Keratinocyte (primary cell): ENCODE measurements at regions not wholly inside any gene's neighbourhood (a gene's known extent, or its start where the extent isn't known, plus 50 kb on each side); places are given as distances from the start of the nearest gene placed in this dataset.

Source experiments
- DNase-seq: peaks from one replicate; pipeline ENCODE4 v3.0.0-alpha.2; 2011; ENCODE audit warnings: low read depth, missing footprints, low spot score
- FAIRE-seq: peaks from 2 replicates; lab custom pipeline; 2011; peaks lifted over from hg19 to GRCh38; lab: Jason Lieb, UNC
- H2AFZ ChIP-seq: 2 replicates; pipeline ENCODE4 v1.6.0; 2012; ENCODE audit warnings: low read length, control low read depth, inconsistent platforms; ENCODE audit not compliant: control insufficient read depth
- H3K27ac ChIP-seq: 2 replicates; pipeline ENCODE4 v1.5.1; 2011; ENCODE audit warnings: low read length; ENCODE audit not compliant: control insufficient read depth, insufficient read depth
- H3K27me3 ChIP-seq: 3 replicates; pipeline ENCODE4 v1.6.0; 2011; ENCODE audit warnings: low read length; ENCODE audit not compliant: control insufficient read depth, insufficient read depth; ENCODE audit errors: extremely low read depth
- H3K36me3 ChIP-seq, 2 experiments: 2 replicates in 1 of 2; 3 replicates in 1 of 2; pipeline ENCODE4 v1.5.1; 2011; ENCODE audit warnings: low read length in 2 of 2, mild to moderate bottlenecking in 1 of 2; ENCODE audit not compliant: control insufficient read depth in 2 of 2, insufficient read depth in 2 of 2; ENCODE audit errors: extremely low read depth in 1 of 2
- H3K4me1 ChIP-seq: 3 replicates; pipeline ENCODE4 v1.5.1; 2011; ENCODE audit warnings: low read length; ENCODE audit not compliant: control insufficient read depth, insufficient read depth; ENCODE audit errors: extremely low read depth
- H3K4me2 ChIP-seq: 3 replicates; pipeline ENCODE4 v1.6.0; 2011; ENCODE audit warnings: low read depth, low read length; ENCODE audit not compliant: control insufficient read depth, insufficient read depth; ENCODE audit errors: extremely low read depth
- H3K4me3 ChIP-seq, 3 experiments: fragments of 200-600 bp in 1 of 3; sonication (generic) in 1 of 3; 2 replicates in 2 of 3; 3 replicates in 1 of 3; pipeline ENCODE4 v1.5.1; 2011 to 2016; ENCODE audit warnings: low read length in 3 of 3, mild to moderate bottlenecking in 3 of 3, control low read depth in 2 of 3, inconsistent platforms in 1 of 3, low read depth in 1 of 3, mixed read lengths in 1 of 3, mixed run types in 1 of 3, moderate library complexity in 1 of 3; ENCODE audit not compliant: control insufficient read depth in 2 of 3, insufficient read depth in 2 of 3; ENCODE audit errors: extremely low read depth in 1 of 3
- H3K79me2 ChIP-seq: 2 replicates; pipeline ENCODE4 v1.6.0; 2012; ENCODE audit warnings: low read length; ENCODE audit not compliant: control insufficient read depth, insufficient read depth
- H3K9ac ChIP-seq: 3 replicates; pipeline ENCODE4 v1.6.0; 2011; ENCODE audit warnings: low read length; ENCODE audit not compliant: control insufficient read depth, insufficient read depth; ENCODE audit errors: extremely low read depth
- H3K9me1 ChIP-seq: 3 replicates; pipeline ENCODE4 v1.6.0; 2011; ENCODE audit warnings: low read length; ENCODE audit not compliant: control insufficient read depth, insufficient read depth; ENCODE audit errors: extremely low read depth
- H3K9me3 ChIP-seq: 2 replicates; pipeline ENCODE4 v1.5.1; 2012; ENCODE audit warnings: low read depth, low read length; ENCODE audit not compliant: control insufficient read depth
- H4K20me1 ChIP-seq: 3 replicates; pipeline ENCODE4 v1.6.0; 2011; ENCODE audit warnings: low read length; ENCODE audit not compliant: control insufficient read depth, insufficient read depth; ENCODE audit errors: extremely low read depth
- EZH2 ChIP-seq: IDR thresholded peaks from one replicate; pipeline ENCODE4 v1.6.1; 2012; ENCODE audit warnings: inconsistent platforms, mild to moderate bottlenecking, low read length, moderate library complexity
- dilution Hi-C: fragments of 300-500 bp; cut with MboI; formaldehyde crosslinking; loops from one replicate; pipeline ENCODE4 v1.7.0; 2020; ENCODE audit warnings: low sequenced_read_pairs; ENCODE audit not compliant: extremely low pct_ligation_motif_present
- TF ChIP-seq, protein P1 (sequence below), 3 experiments: IDR thresholded peaks in 1 of 3; conservative IDR thresholded peaks in 1 of 3; optimal IDR thresholded peaks in 1 of 3; 2 replicates in 2 of 3; 3 replicates in 1 of 3; pipeline versions ENCODE3 to v1.5.1; 2011; ENCODE audit warnings: low read length in 3 of 3, mild to moderate bottlenecking in 3 of 3, moderate library complexity in 2 of 3, control low read depth in 1 of 3, inconsistent platforms in 1 of 3; ENCODE audit not compliant: insufficient read depth in 2 of 3; ENCODE audit errors: extremely low read depth in 1 of 3

DNA sequence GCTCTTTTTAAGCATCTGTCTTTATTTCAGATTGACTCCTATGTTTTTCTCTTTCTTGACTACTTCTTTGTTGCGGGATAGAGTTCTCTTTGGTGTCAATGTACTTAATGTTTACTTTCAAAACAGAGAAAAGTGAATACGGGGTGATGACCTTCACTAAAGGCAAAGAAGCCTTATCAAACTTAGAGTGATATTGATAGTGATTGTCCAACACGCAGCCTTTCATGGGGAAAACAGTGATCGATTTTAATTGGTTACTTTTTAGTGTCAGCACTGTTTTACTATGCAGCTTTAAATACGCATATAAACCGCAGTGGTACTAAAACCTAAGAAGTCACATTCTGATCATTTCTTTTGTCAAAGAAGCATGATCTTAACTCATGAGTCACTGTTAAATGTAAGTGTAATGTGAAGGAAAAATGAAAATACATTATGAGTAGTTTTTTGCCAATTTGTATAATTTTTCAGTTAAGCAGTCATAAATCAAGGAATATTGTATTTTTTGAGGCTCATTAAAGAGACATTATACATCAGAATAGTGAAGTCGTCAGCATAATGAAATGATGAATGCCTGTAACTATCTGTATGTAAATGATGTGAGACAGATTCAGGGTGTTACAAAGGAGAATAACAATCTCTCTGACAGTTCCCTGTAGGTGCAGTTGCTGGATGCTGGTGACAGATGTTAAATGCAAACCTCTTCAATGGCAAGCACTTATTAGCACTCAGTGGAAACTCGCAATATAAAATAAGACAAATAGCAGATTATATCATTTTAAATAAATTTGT lies 2082.8 kb upstream of the TENM3 start:
- Histone ChIP-seq H3K36me3 (no peaks in the 10 kb centered on the region), H3K4me2 (no peak overlapping the region), H3K9ac (no peak overlapping the region), H3K9me1 (no peaks in the 10 kb centered on the region), H3K9me3 (no peaks in the 10 kb centered on the region), H3K27ac (no peak overlapping the region), H3K27me3 (no peaks in the 10 kb centered on the region), H3K79me2 (no peaks in the 10 kb centered on the region), H3K4me3 (no peak overlapping the region), H2AFZ (no peak overlapping the region), H4K20me1 (no peaks in the 10 kb centered on the region), H3K4me1 (no peaks in the 10 kb centered on the region)
- DNase-seq (no peak), FAIRE-seq (no peak)
- TF ChIP-seq, protein P1, sequence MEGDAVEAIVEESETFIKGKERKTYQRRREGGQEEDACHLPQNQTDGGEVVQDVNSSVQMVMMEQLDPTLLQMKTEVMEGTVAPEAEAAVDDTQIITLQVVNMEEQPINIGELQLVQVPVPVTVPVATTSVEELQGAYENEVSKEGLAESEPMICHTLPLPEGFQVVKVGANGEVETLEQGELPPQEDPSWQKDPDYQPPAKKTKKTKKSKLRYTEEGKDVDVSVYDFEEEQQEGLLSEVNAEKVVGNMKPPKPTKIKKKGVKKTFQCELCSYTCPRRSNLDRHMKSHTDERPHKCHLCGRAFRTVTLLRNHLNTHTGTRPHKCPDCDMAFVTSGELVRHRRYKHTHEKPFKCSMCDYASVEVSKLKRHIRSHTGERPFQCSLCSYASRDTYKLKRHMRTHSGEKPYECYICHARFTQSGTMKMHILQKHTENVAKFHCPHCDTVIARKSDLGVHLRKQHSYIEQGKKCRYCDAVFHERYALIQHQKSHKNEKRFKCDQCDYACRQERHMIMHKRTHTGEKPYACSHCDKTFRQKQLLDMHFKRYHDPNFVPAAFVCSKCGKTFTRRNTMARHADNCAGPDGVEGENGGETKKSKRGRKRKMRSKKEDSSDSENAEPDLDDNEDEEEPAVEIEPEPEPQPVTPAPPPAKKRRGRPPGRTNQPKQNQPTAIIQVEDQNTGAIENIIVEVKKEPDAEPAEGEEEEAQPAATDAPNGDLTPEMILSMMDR (optimal IDR thresholded peaks at IDR 0.05 in 1 of 3, IDR thresholded peaks at IDR 0.05 in 1 of 3, conservative IDR thresholded peaks at IDR 0.05 in 1 of 3; ENCODE audit: extremely low read depth in 1 of 3, insufficient read depth in 2 of 3, low read length in 3 of 3), result no peak
- no peak for TF ChIP-seq EZH2
- dilution Hi-C loops, result no loop called here

DNA sequence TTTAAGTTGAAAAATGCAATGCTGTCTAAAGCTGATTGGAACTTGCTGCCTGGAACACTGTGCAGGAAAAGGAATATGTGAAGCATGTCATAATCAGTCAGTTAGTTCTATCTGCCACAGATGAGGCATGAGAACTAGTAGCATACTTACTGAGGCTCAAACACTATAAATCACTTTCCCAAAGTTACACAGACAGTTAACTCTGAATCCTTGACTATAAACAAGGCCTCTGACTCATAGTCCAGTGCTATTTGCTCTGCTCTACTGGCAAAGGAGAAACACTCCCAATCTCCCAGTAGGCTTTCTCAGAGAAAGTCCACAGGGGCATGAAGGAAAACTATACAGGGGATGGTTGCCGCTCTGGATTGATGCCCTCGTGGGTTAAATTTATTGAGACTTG lies 2078.4 kb upstream of the TENM3 start:
- no peaks in the 10 kb centered on the region for H3K9me1 ChIP-seq
- no peaks in the 10 kb centered on the region for H3K9me3 ChIP-seq
- no peak overlapping the region for H2AFZ ChIP-seq
- H3K36me3 ChIP-seq, result no peaks in the 10 kb centered on the region
- H3K27me3 ChIP-seq, result no peaks in the 10 kb centered on the region
- dilution Hi-C loops, result no loop called here
- DNase-seq, result no peak
- no peaks in the 10 kb centered on the region for H3K79me2 ChIP-seq
- no peak overlapping the region for H3K4me2 ChIP-seq
- no peak overlapping the region for H3K4me3 ChIP-seq
- H3K27ac ChIP-seq, result no peak overlapping the region
- no peak overlapping the region for H3K9ac ChIP-seq
- no peaks in the 10 kb centered on the region for H3K4me1 ChIP-seq
- TF ChIP-seq EZH2, result no peak
- TF ChIP-seq, protein P1 (optimal IDR thresholded peaks at IDR 0.05 in 1 of 3, IDR thresholded peaks at IDR 0.05 in 1 of 3, conservative IDR thresholded peaks at IDR 0.05 in 1 of 3; ENCODE audit: extremely low read depth in 1 of 3, insufficient read depth in 2 of 3, low read length in 3 of 3), result no peak
- FAIRE-seq, result no peak
- H4K20me1 ChIP-seq, result no peaks in the 10 kb centered on the region
